Gastrocnemius medialis (tissue), 4 donors: ENCODE measurements at regions not wholly inside any gene's neighbourhood (a gene's known extent, or its start where the extent isn't known, plus 50 kb on each side); places are given as distances from the start of the nearest gene placed in this dataset.
"Not testable (repeated sequence)": the region's sequence is repeated elsewhere in the genome, so short reads cannot be mapped to it uniquely, and the experiment has no call there.

Experiments
- ATAC-seq, 2 donors: fragments of 150-250 bp; one replicate each; pipeline ENCODE4 v1.9.1; 2016
- DNase-seq, 2 donors: peaks; one replicate each; pipeline ENCODE4 v3.0.0-alpha.2; 2019
- H3K27ac ChIP-seq, 4 donors: fragments of 200-600 bp; sonication (generic); 1 replicate in 1 of 4; 2 replicates in 3 of 4; pipeline ENCODE4 v1.5.1; 2016 to 2018; ENCODE audit warnings: mild to moderate bottlenecking in 2 of 4, moderate library complexity in 1 of 4
- H3K27me3 ChIP-seq, 3 donors: fragments of 200-600 bp; sonication (generic) in 2 of 3; 1 replicate in 1 of 3; 2 replicates in 2 of 3; pipeline versions ENCODE4 v1.5.1 to v1.6.0; 2016 to 2019; ENCODE audit warnings: mild to moderate bottlenecking in 1 of 3, moderate library complexity in 1 of 3
- H3K36me3 ChIP-seq, 2 donors: fragments of 200-600 bp; sonication (generic) in 1 of 2; one replicate each; pipeline ENCODE4 v1.5.1; 2017 to 2018
- H3K4me1 ChIP-seq, 2 donors: fragments of 200-600 bp; sonication (generic) in 1 of 2; one replicate each; pipeline ENCODE4 v1.5.1; 2016 to 2017; ENCODE audit warnings: mild to moderate bottlenecking in 2 of 2
- H3K4me3 ChIP-seq, 4 donors: fragments of 200-600 bp; sonication (generic) in 3 of 4; 1 replicate in 1 of 4; 2 replicates in 3 of 4; pipeline ENCODE4 v1.5.1; 2016 to 2019; ENCODE audit warnings: mild to moderate bottlenecking in 2 of 4
- H3K9me3 ChIP-seq, 3 donors: fragments of 200-600 bp; sonication (generic) in 2 of 3; 1 replicate in 1 of 3; 2 replicates in 2 of 3; pipeline ENCODE4 v1.5.1; 2016 to 2019
- POLR2A ChIP-seq, 2 donors: fragments of 450-650 bp; IDR thresholded peaks; one replicate each; pipeline ENCODE4 v1.6.1; 2017; ENCODE audit warnings: antibody characterized with exemption in 2 of 2, mild to moderate bottlenecking in 2 of 2, moderate library complexity in 2 of 2
- in situ Hi-C, 4 donors: fragments of 200-750 bp; cut with MboI; loops; one replicate each; pipeline versions ENCODE4 v1.15.0 to v1.8.0; 2017; ENCODE audit warnings: low sequenced_read_pairs in 4 of 4
- intact Hi-C: fragments of 100-400 bp; cut with DNase I; formaldehyde crosslinking; loops from one replicate; pipeline ENCODE4 v1.15.1; 2023; ENCODE audit warnings: low total_unique reads
- TF ChIP-seq, protein P1 (sequence below), 5 experiments: fragments of 450-650 bp in 3 of 5; fragments of 200-600 bp in 2 of 5; sonication (generic) in 2 of 5; IDR thresholded peaks in 4 of 5; conservative IDR thresholded peaks in 1 of 5; 1 replicate in 4 of 5; 2 replicates in 1 of 5; pipeline ENCODE4 v1.5.1; 2016 to 2019; ENCODE audit warnings: antibody characterized with exemption in 5 of 5, mild to moderate bottlenecking in 3 of 5, moderate library complexity in 3 of 5

DNA sequence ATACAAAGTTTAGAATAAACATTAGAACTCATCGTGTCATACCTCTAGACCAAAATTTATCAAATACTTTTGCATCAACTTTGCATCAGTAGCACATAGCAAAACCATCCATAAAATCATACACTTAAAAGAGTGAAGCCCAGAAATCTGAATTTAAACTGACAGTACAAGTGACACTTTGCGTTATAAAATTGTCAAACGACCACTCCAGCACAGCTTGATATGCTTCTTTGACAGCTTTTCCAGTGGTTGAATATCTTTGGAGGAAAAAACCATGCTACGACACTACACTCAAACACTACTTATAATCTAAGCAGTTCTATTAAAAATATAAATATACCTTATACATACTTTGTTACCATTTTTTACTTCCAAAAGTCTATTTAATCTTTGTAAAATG lies 1644.4 kb downstream of the STIM2 start:
- no peaks in the 10 kb centered on the region for H3K36me3 ChIP-seq
- no peaks in the 10 kb centered on the region for H3K4me1 ChIP-seq
- no peak overlapping the region for H3K27ac ChIP-seq
- no peaks in the 10 kb centered on the region for H3K27me3 ChIP-seq
- in situ Hi-C loops (no loop called here), intact Hi-C loops (no loop called here)
- DNase-seq (no peak), ATAC-seq (no peak)
- TF ChIP-seq, protein P1, sequence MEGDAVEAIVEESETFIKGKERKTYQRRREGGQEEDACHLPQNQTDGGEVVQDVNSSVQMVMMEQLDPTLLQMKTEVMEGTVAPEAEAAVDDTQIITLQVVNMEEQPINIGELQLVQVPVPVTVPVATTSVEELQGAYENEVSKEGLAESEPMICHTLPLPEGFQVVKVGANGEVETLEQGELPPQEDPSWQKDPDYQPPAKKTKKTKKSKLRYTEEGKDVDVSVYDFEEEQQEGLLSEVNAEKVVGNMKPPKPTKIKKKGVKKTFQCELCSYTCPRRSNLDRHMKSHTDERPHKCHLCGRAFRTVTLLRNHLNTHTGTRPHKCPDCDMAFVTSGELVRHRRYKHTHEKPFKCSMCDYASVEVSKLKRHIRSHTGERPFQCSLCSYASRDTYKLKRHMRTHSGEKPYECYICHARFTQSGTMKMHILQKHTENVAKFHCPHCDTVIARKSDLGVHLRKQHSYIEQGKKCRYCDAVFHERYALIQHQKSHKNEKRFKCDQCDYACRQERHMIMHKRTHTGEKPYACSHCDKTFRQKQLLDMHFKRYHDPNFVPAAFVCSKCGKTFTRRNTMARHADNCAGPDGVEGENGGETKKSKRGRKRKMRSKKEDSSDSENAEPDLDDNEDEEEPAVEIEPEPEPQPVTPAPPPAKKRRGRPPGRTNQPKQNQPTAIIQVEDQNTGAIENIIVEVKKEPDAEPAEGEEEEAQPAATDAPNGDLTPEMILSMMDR (IDR thresholded peaks at IDR 0.05 in 4 of 5, conservative IDR thresholded peaks at IDR 0.05 in 1 of 5), result no peak
- no peak for TF ChIP-seq POLR2A (IDR thresholded peaks at IDR 0.05)
- H3K9me3 ChIP-seq, result no peaks in the 10 kb centered on the region
- H3K4me3 ChIP-seq, result no peak overlapping the region

DNA sequence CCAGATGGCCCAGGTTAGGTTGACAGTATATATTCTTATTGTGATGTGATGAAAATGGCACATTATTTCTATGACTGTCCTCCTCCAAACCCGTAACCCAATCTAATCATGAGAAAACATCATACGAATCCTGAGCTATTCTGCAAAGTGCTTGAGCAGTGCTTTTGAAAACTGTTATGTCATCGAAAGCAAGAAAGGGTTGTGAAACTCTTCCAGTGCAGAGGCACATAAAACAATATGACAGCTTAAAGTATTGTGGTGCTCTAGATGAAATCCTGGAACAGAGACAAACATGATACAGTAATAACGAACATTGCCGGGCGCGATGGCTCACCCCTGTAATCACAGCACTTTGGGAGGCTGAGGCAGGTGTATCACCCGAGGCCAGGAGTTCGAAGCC lies 1648.0 kb downstream of the STIM2 start:
- ATAC-seq (no peak), DNase-seq (no peak)
- in situ Hi-C loops, result no loop called here
- intact Hi-C loops, result no loop called here
- Histone ChIP-seq H3K9me3 (no peaks in the 10 kb centered on the region), H3K36me3 (no peaks in the 10 kb centered on the region), H3K27ac (no peak overlapping the region), H3K27me3 (no peaks in the 10 kb centered on the region), H3K4me3 (no peak overlapping the region), H3K4me1 (no peaks in the 10 kb centered on the region)
- TF ChIP-seq, protein P1 (IDR thresholded peaks at IDR 0.05 in 4 of 5, conservative IDR thresholded peaks at IDR 0.05 in 1 of 5), result no peak
- TF ChIP-seq POLR2A (IDR thresholded peaks at IDR 0.05), result no peak

DNA sequence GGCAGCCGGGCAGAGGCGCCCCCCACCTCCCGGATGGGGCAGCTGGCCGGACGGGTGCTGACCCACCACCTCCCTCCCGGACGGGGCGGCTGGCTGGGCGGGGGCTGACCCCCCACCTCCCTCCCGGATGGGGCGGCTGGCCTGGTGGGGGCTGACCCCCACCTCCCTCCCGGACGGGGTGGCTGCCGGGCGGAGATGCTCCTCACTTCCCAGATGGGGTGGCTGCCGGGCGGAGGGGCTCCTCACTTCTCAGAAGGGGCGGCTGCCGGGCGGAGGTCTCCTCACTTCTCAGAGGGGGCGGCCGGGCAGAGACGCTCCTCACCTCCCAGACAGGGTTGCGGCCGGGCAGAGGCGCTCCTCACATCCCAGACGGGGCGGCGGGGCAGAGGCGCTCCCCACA lies 1654.1 kb downstream of the STIM2 start:
- ATAC-seq, H3K36me3 ChIP-seq, H3K9me3 ChIP-seq, DNase-seq, H3K4me3 ChIP-seq, H3K27me3 ChIP-seq, intact Hi-C loops, H3K4me1 ChIP-seq, in situ Hi-C loops, H3K27ac ChIP-seq: not testable (repeated sequence)

DNA sequence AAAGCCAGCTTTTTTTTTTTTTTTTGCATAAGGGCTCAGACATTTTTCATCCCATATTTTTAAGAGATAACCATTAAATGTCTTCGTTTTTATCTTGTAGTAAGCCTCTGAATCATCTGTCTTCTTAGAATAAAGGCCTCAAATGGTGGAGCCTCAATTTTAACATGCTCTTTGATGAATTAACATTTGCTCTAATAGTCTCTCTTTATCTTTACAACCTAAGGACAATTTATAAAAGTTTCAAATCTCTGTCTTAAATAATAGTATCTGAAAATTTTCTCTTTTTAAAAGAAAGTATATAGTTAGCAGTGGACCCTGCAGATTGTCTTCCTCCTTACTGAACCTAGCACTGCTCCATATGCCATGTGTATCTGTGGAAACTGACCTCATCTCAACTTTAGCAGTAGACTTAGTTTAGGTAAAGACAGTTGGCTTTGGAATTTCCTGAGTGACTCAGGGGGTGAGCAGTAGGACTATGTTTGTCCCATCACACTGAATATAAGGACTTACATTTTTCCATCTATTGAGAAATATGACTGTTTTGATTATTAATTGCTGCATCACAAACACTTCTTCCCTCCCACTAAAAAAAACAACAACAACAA lies 1658.0 kb downstream of the STIM2 start:
- no peak for TF ChIP-seq POLR2A (IDR thresholded peaks at IDR 0.05)
- TF ChIP-seq, protein P1 (IDR thresholded peaks at IDR 0.05 in 4 of 5, conservative IDR thresholded peaks at IDR 0.05 in 1 of 5), result no peak
- no peaks in the 10 kb centered on the region for H3K9me3 ChIP-seq
- in situ Hi-C loops (no loop called here), intact Hi-C loops (no loop called here)
- H3K4me1 ChIP-seq, result no peaks in the 10 kb centered on the region
- ATAC-seq (no peak), DNase-seq (no peak)
- no peaks in the 10 kb centered on the region for H3K36me3 ChIP-seq
- H3K27me3 ChIP-seq, result no peaks in the 10 kb centered on the region
- no peak overlapping the region for H3K27ac ChIP-seq
- no peak overlapping the region for H3K4me3 ChIP-seq

DNA sequence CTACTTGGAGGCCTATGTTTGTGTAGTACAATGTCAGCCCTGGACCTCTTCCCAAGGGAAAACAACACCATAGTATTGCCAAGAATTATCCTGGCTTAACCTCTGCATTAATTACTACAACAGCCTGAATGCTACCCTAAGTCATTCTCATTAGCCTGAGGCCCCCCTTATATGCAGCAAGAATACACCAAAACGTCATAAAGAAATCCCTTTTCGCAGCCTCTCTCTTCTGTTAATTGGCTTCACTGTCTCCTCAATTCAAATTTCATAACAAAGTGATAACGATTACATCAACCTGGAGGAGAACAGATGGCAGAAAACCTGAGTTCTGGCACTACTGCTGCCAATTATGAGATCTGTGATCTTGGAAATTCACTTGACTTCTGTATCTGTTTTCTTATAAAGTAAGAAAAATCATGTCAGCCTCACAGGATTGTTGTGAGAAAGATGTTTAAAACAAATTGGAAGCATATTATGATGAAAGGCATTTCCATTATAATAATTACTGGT lies 1663.1 kb downstream of the STIM2 start:
- intact Hi-C loops, result no loop called here
- in situ Hi-C loops, result no loop called here
- no peak overlapping the region for H3K4me3 ChIP-seq
- no peaks in the 10 kb centered on the region for H3K36me3 ChIP-seq
- H3K27ac ChIP-seq, result no peak overlapping the region
- H3K4me1 ChIP-seq, result no peaks in the 10 kb centered on the region
- ATAC-seq (no peak), DNase-seq (no peak)
- H3K27me3 ChIP-seq, result no peaks in the 10 kb centered on the region
- no peak for TF ChIP-seq POLR2A (IDR thresholded peaks at IDR 0.05)
- TF ChIP-seq, protein P1 (IDR thresholded peaks at IDR 0.05 in 4 of 5, conservative IDR thresholded peaks at IDR 0.05 in 1 of 5), result no peak
- H3K9me3 ChIP-seq, result no peaks in the 10 kb centered on the region
